NT2/D1 (cell line): ENCODE measurements at regions not wholly inside any gene's neighbourhood (a gene's known extent, or its start where the extent isn't known, plus 50 kb on each side); places are given as distances from the start of the nearest gene placed in this dataset.

Experiments
- DNase-seq: peaks from one replicate; pipeline ENCODE4 v3.0.0-alpha.2; 2011; ENCODE audit warnings: low read depth, low spot score
- H3K27me3 ChIP-seq: 2 replicates; pipeline ENCODE4 v1.6.0; 2011; ENCODE audit warnings: mild to moderate bottlenecking; ENCODE audit not compliant: insufficient read length, insufficient read depth
- H3K36me3 ChIP-seq: 2 replicates; pipeline ENCODE4 v1.6.1; 2011; ENCODE audit warnings: mild to moderate bottlenecking, low read length, mixed read lengths; ENCODE audit not compliant: insufficient read depth, insufficient read length
- H3K4me1 ChIP-seq: 2 replicates; pipeline ENCODE4 v1.5.1; 2011; ENCODE audit not compliant: insufficient read depth, insufficient read length
- H3K4me3 ChIP-seq: 2 replicates; pipeline ENCODE4 v1.5.1; 2011; ENCODE audit warnings: low read depth; ENCODE audit not compliant: insufficient read length
- H3K9ac ChIP-seq: 2 replicates; pipeline ENCODE4 v1.6.0; 2011; ENCODE audit warnings: low read depth; ENCODE audit not compliant: insufficient read length
- H3K9me3 ChIP-seq: 2 replicates; pipeline ENCODE4 v1.5.1; 2011; ENCODE audit warnings: mild to moderate bottlenecking, low read length; ENCODE audit not compliant: insufficient read depth
- SUZ12 ChIP-seq: IDR thresholded peaks from 2 replicates; pipeline ENCODE4 v1.6.1; 2011; ENCODE audit not compliant: insufficient read length, insufficient read depth; ENCODE audit errors: extremely low read depth
- YY1 ChIP-seq: IDR thresholded peaks from 2 replicates; pipeline ENCODE4 v1.6.1; 2011; ENCODE audit not compliant: insufficient read length, insufficient read depth
- ZNF274 ChIP-seq: IDR thresholded peaks from 2 replicates; pipeline ENCODE4 v1.6.1; 2011; ENCODE audit warnings: mild to moderate bottlenecking, low read depth, low read length

DNA sequence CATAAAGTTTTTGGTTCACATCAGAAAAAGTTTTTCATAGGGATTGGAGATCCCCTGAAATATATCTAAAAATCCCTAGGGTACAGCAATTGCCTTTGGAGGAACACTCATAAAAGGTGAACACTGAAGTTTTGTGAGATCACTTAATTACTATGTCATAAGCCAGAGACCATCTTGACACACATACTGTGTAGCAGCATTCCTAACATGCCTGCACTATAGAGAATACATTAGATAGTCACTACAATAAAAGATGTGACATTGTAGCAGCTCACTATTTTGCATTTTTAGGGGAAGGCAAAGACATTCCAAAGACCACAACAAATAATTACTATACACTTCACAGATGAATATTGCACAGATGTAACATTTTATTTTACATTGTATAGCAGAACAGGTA, 779.9 kb downstream of the KCNT2 start:
- Histone ChIP-seq H3K36me3 (no peaks in the 10 kb centered on the region), H3K4me1 (no peaks in the 10 kb centered on the region), H3K4me3 (no peak overlapping the region), H3K9me3 (no peaks in the 10 kb centered on the region), H3K9ac (no peak overlapping the region), H3K27me3 (no peaks in the 10 kb centered on the region)
- no peak for DNase-seq
- no peak for TF ChIP-seq YY1
- no peak for TF ChIP-seq SUZ12
- no peak for TF ChIP-seq ZNF274

- Histone ChIP-seq H3K4me3 (no peak overlapping the region), H3K27me3 (no peaks in the 10 kb centered on the region), H3K9me3 (peaks cover 11% of the 10 kb centered on the region; the same call in 1 of the 2 replicates), H3K9ac (no peak overlapping the region), H3K36me3 (no peaks in the 10 kb centered on the region), H3K4me1 (no peaks in the 10 kb centered on the region)
- no peak for DNase-seq
- TF ChIP-seq YY1 (no peak), ZNF274 (no peak), SUZ12 (no peak)
Observed at GRCh38 chr1:195820925-195821324, 787.3 kb downstream of the KCNT2 start.

DNA sequence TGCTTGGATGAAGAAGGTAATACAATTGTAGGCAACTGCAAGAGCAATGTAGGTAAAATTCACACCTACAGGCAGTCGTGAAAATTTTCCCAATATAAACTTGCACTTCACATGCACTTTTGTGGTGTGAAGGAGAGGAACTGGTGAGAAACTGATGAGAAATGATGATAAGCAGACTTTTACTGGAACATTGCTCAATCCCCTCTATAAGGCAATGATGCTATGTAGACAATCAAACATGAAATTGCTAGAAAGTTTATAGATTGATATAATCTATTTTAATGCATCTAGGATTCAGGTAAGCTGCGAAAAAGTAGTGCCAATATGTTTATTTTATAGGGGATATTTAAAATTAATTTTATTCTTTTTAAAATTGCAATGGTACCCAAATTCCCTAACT, 802.2 kb downstream of the KCNT2 start:
- Histone ChIP-seq H3K27me3 (no peaks in the 10 kb centered on the region), H3K4me3 (no peak overlapping the region), H3K4me1 (no peaks in the 10 kb centered on the region), H3K9me3 (no peaks in the 10 kb centered on the region), H3K36me3 (no peaks in the 10 kb centered on the region), H3K9ac (no peak overlapping the region)
- no peak for DNase-seq
- TF ChIP-seq YY1 (no peak), ZNF274 (no peak), SUZ12 (no peak)

DNA sequence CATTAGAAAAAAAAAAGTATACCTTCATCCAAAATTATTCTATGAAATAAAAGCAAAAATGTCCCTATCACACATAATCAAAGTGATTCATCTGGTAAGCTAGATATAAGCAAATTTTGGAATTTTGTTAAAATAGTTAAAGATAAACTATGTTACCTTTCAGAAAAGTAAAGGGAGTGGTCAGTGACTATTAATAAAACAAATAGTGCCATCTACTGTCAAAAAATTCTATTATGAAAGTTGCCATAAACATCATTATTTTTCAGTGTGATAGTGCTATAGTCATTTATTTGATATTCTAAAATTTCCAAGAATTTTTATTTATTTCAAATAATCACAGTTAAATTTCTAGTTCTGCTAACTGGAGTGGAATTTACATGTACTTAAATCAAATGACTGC, 803.7 kb downstream of the KCNT2 start:
- H3K9ac ChIP-seq = no peak overlapping the region
- H3K9me3 ChIP-seq = no peaks in the 10 kb centered on the region
- no peaks in the 10 kb centered on the region for H3K27me3 ChIP-seq
- H3K4me1 ChIP-seq = no peaks in the 10 kb centered on the region
- TF ChIP-seq ZNF274 = no peak
- TF ChIP-seq SUZ12 = no peak
- no peak for TF ChIP-seq YY1
- no peaks in the 10 kb centered on the region for H3K36me3 ChIP-seq
- H3K4me3 ChIP-seq = no peak overlapping the region
- no peak for DNase-seq

GRCh38 chr1:195799016-195799415, 809.2 kb downstream of the KCNT2 start:
- no peak for DNase-seq
- Histone ChIP-seq H3K36me3 (no peaks in the 10 kb centered on the region), H3K9me3 (no peaks in the 10 kb centered on the region), H3K27me3 (no peaks in the 10 kb centered on the region), H3K9ac (no peak overlapping the region), H3K4me3 (no peak overlapping the region), H3K4me1 (no peaks in the 10 kb centered on the region)
- TF ChIP-seq ZNF274 = no peak
- TF ChIP-seq SUZ12 = no peak
- TF ChIP-seq YY1 = no peak

- Histone ChIP-seq H3K27me3 (no peaks in the 10 kb centered on the region), H3K36me3 (no peaks in the 10 kb centered on the region), H3K4me3 (no peak overlapping the region), H3K9me3 (peaks cover 13% of the 10 kb centered on the region; the same call in 1 of the 2 replicates), H3K9ac (no peak overlapping the region), H3K4me1 (no peaks in the 10 kb centered on the region)
- DNase-seq = no peak
- TF ChIP-seq SUZ12 (no peak), ZNF274 (no peak), YY1 (no peak)
Observed at GRCh38 chr1:195794225-195794624, 814.0 kb downstream of the KCNT2 start.

GRCh38 chr1:195791796-195792195, 816.4 kb downstream of the KCNT2 start:
- Histone ChIP-seq H3K4me1 (no peaks in the 10 kb centered on the region), H3K36me3 (no peaks in the 10 kb centered on the region), H3K9ac (no peak overlapping the region), H3K9me3 (peaks cover 22% of the 10 kb centered on the region), H3K4me3 (no peak overlapping the region), H3K27me3 (no peaks in the 10 kb centered on the region)
- TF ChIP-seq ZNF274 (no peak), YY1 (no peak), SUZ12 (no peak)
- DNase-seq = no peak

- H3K4me1 ChIP-seq = no peaks in the 10 kb centered on the region
- TF ChIP-seq SUZ12 (no peak), ZNF274 (no peak), YY1 (no peak)
Observed at GRCh38 chr1:195790514-195791168, 817.6 kb downstream of the KCNT2 start.

More at GRCh38 chr1:195790514-195791168, 817.6 kb downstream of the KCNT2 start:
- Histone ChIP-seq H3K27me3 (no peaks in the 10 kb centered on the region), H3K36me3 (no peaks in the 10 kb centered on the region), H3K4me3 (no peak overlapping the region), H3K9me3 (peaks cover 22% of the 10 kb centered on the region), H3K9ac (no peak overlapping the region)
- DNase-seq = no peak
